Kidney (tissue), 13 donors: ENCODE measurements at regions not wholly inside any gene's neighbourhood (a gene's known extent, or its start where the extent isn't known, plus 50 kb on each side); places are given as distances from the start of the nearest gene placed in this dataset.
"Not testable (repeated sequence)": the region's sequence is repeated elsewhere in the genome, so short reads cannot be mapped to it uniquely, and the experiment has no call there.

Source experiments
- DNase-seq, 5 donors: peaks; one replicate each; pipeline ENCODE4 v3.0.0-alpha.2; 2013 to 2020
- FAIRE-seq: peaks from 2 replicates; lab custom pipeline; 2012; peaks lifted over from hg19 to GRCh38; lab: Jason Lieb, UNC
- H3K27ac ChIP-seq, 2 donors: one replicate each; pipeline ENCODE4 v1.7.0; 2013; ENCODE audit warnings: low read depth in 2 of 2, low read length in 2 of 2, inconsistent platforms in 1 of 2
- H3K27me3 ChIP-seq: one replicate; pipeline ENCODE4 v1.7.1; 2013; ENCODE audit warnings: low read length, inconsistent platforms; ENCODE audit not compliant: control insufficient read depth, insufficient read depth
- H3K36me3 ChIP-seq, 3 donors: one replicate each; pipeline versions ENCODE4 v1.7.0 to v1.7.1; 2013; ENCODE audit warnings: low read length in 3 of 3, control low read depth in 1 of 3, inconsistent platforms in 1 of 3; ENCODE audit not compliant: insufficient read depth in 3 of 3, control insufficient read depth in 2 of 3
- H3K4me1 ChIP-seq, 3 donors: one replicate each; pipeline versions ENCODE4 v1.7.0 to v1.7.1; 2013; ENCODE audit warnings: low read length in 3 of 3, inconsistent platforms in 1 of 3, low read depth in 1 of 3; ENCODE audit not compliant: control insufficient read depth in 2 of 3, insufficient read depth in 2 of 3
- H3K4me3 ChIP-seq, 3 donors: one replicate each; pipeline versions ENCODE4 v1.7.0 to v1.8.1; 2013; ENCODE audit warnings: low read length in 3 of 3, control low read depth in 1 of 3, inconsistent platforms in 1 of 3
- H3K9ac ChIP-seq, 3 donors: one replicate each; pipeline versions ENCODE4 v1.7.0 to v1.7.1; 2013; ENCODE audit warnings: low read length in 3 of 3, control low read depth in 1 of 3, inconsistent platforms in 1 of 3
- H3K9me3 ChIP-seq, 3 donors: one replicate each; pipeline versions ENCODE4 v1.7.0 to v1.7.1; 2013; ENCODE audit warnings: low read length in 3 of 3, control low read depth in 1 of 3, inconsistent platforms in 1 of 3; ENCODE audit not compliant: control insufficient read depth in 2 of 3, insufficient read depth in 1 of 3
- CTCF ChIP-seq: IDR thresholded peaks from 3 replicates; pipeline ENCODE4 v1.5.1; 2012; ENCODE audit warnings: mild to moderate bottlenecking, moderate library complexity, borderline replicate concordance; ENCODE audit not compliant: insufficient read depth; ENCODE audit errors: extremely low read depth
- intact Hi-C: fragments of 100-400 bp; cut with DNase I; formaldehyde crosslinking; loops from one replicate; pipeline ENCODE4 v1.11.1; 2022
- donor health status: control.
- donor health status: control.
- donor health status: control.
- donor health status: control.
- donor health status: control.
- donor health status: DM: yes; HTN: yes; CAD: no.
- donor health status: Normal renal cell carcinoma (clear cell type).

GRCh38 chr5:145658435-145658834 is 176.7 kb downstream of the PRELID2 start:
- Histone ChIP-seq H3K36me3 (no peaks in the 10 kb centered on the region), H3K27me3 (no peaks in the 10 kb centered on the region), H3K4me1 (no peaks in the 10 kb centered on the region), H3K9me3 (no peaks in the 10 kb centered on the region), H3K9ac (no peak overlapping the region), H3K27ac (no peak overlapping the region), H3K4me3 (no peak overlapping the region)
- intact Hi-C loops = no loop called here
- TF ChIP-seq CTCF = no peak
- FAIRE-seq (no peak), DNase-seq (no peak)

GRCh38 chr5:145652700-145653099 is 182.4 kb downstream of the PRELID2 start:
- H3K27ac ChIP-seq, intact Hi-C loops, H3K4me1 ChIP-seq, DNase-seq, H3K27me3 ChIP-seq, FAIRE-seq, H3K9ac ChIP-seq, H3K36me3 ChIP-seq, H3K9me3 ChIP-seq, H3K4me3 ChIP-seq: not testable (repeated sequence)

GRCh38 chr5:145647137-145647536 is 188.0 kb downstream of the PRELID2 start:
- H3K9me3 ChIP-seq, FAIRE-seq, H3K4me3 ChIP-seq, intact Hi-C loops, H3K27me3 ChIP-seq, H3K9ac ChIP-seq, H3K27ac ChIP-seq, H3K36me3 ChIP-seq, H3K4me1 ChIP-seq: not testable (repeated sequence)
- peak in 3 of 5 donors; percentile 19 to 38 (median 26) for DNase-seq

GRCh38 chr5:145643214-145643613 is 191.9 kb downstream of the PRELID2 start:
- intact Hi-C loops, H3K9ac ChIP-seq, FAIRE-seq: not testable (repeated sequence)

GRCh38 chr5:145637396-145637795 is 197.7 kb downstream of the PRELID2 start:
- H3K9ac ChIP-seq = no peak overlapping the region
- H3K27me3 ChIP-seq = no peaks in the 10 kb centered on the region
- no peak for DNase-seq
- no peak overlapping the region for H3K27ac ChIP-seq
- intact Hi-C loops = no loop called here
- no peaks in the 10 kb centered on the region for H3K36me3 ChIP-seq
- TF ChIP-seq CTCF = no peak
- H3K4me1 ChIP-seq = no peaks in the 10 kb centered on the region
- no peaks in the 10 kb centered on the region for H3K9me3 ChIP-seq
- no peak for FAIRE-seq
- no peak overlapping the region for H3K4me3 ChIP-seq

More at GRCh38 chr5:145643214-145643613, 191.9 kb downstream of the PRELID2 start:
- not testable (repeated sequence) for H3K27ac ChIP-seq, H3K9me3 ChIP-seq, H3K4me3 ChIP-seq, DNase-seq, H3K4me1 ChIP-seq, H3K36me3 ChIP-seq, H3K27me3 ChIP-seq
